Raji (cell line): ENCODE measurements at regions not wholly inside any gene's neighbourhood (a gene's known extent, or its start where the extent isn't known, plus 50 kb on each side); places are given as distances from the start of the nearest gene placed in this dataset.

Experiments used
- POLR2A ChIP-seq: IDR thresholded peaks from 2 replicates; pipeline ENCODE4 v1.6.1; 2011; ENCODE audit warnings: low read depth, low read length, control low read depth; ENCODE audit not compliant: insufficient read depth

DNA sequence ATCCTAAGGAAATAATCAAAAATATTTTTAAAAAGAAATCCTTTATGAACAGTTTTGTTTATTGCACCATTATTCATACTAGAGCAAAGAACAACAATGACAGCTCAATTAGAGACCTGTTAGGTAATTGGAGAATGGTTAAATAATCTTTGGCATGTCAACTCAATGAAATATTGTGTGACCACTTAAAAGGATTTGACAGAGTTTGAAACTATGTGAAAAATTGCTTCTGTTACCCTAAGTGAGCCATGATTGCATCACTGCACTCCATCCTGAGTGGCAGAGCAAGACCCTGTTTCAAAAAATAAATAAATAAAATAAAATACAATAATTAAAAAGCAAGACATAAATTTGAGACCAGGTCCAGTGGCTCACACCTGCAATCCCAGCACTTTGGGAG, 66.1 kb upstream of the ATP8B1 start:
- TF ChIP-seq POLR2A, result no peak

DNA sequence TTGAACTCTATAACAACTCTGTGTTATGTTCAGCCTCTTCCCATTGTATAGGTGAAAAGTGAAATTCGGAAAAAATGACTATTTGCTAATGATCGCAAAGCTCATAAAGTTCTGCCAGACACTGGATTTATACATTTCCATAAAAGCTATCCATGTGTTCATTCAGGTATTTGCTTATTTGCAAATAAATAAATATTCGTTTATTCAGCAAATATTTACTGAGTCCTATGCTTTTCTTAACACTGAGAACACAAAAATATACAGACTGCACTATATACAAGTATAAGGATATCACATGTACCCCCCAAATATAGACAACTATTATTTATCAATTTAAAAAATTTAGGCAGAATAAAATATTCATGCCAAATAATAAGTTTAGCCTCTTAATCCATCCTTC, 63.2 kb upstream of the ATP8B1 start:
- no peak for TF ChIP-seq POLR2A

DNA sequence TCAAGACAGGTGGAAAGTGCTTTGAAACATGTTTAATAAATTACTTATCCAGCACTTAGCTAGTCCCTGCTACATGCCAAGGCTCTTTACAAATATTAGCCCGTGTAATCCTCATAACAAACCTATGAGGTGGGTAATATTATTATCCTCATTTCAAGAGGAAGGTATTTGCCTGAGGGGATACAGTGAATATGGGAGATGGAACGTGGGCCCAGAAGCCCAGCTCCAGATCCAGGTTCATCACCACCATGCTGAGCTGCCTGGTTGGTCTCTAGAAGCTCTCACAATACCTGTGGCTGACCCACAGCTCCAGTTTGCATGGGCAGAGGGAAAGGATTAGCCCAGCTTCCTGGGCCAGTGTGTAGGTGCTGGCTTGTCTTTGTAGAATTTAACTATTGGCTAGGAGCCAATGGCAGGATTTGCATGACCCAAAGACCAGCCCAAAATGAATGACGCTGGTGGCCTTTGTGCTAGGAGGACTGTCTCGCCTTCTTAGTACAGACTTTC, 61.6 kb upstream of the ATP8B1 start:
- no peak for TF ChIP-seq POLR2A

DNA sequence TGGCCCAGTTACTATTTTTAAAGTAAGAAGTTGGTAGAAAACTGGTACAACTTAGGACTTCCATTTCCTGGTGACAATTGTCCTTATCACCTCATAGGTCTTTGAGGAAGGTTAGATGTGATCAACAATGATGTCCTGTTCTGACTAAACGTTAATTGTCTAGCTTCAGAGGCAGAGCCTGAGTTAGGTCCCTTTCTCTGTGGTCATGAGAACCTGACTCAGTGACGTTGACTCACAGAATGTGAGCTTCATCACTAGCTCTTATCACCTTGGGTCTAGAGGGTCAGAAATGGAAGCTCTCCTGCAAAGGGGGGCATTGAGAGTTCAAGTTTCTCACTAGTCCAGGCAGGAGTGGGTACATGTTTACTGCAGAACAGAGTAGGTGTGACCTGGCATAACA, 60.6 kb upstream of the ATP8B1 start:
- no peak for TF ChIP-seq POLR2A

DNA sequence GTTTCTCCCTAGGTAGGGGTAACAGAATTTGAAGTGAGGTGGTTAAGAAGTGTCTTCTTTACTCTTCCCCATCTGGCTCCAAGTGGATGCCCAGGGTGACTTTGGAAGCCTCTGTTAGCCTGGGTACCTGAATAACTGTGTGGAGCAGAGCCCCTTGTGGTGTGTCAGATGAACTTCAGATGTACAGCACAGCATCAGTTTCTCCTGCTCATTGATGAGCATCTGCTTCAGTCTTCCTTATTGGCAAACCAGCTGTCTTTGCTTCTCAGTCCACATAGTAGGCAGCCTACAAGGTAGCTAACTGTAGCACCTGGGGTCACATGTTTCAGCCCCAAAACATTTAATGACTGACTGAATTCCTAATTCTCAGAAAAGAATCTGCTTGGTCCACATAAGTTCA, 56.2 kb upstream of the ATP8B1 start:
- no peak for TF ChIP-seq POLR2A

DNA sequence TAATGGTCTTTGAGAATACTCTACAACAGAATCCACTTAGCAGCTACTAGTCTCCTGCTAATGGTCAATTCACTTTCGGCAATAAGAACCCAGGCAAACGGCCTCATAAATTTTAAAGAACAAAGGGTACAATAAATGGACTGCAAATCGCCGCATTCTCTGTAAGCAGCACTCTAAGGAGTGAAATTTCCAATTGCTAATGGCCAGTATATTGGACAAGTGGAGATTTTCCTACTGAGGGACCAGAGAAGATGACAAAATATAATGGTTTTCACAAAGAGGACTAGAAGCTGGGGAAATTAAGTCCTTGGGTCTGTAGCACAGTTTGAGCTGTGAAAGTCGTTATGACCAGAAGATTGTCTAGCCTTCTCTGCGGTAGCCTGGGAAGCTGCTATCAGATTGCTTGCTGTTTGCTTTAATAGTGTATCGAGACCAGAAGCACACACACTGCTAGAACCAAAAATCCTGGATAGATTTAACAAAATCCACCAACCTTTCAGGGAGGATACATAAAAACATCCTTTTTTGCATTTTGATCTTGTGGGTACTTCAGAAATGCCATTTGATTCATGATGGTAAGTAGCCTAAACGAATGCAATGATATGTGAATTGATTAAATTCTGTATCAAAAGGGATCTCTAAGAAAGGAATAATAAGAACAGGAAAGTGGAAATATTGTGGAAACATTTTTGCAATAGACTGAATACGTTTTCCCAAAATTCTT, 53.6 kb upstream of the ATP8B1 start:
- TF ChIP-seq POLR2A, result no peak

DNA sequence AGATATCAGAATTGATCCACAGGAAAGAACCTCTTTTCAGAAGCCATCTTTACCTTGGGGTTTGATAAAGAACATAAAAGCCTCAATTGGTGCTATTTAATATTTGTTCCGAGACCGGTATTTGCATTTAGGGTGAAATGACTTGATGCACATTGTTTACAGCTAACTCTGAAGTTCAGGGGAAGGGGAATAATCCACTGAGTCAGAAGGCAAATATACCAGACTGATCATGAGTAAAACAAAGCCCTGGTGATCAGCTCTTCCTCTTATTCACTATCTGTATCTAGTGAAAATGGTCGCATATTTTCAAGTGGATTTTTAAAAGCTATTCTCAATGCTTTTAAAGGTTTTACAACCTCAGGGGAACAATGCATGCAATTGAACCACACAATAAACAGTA, 53.0 kb upstream of the ATP8B1 start:
- TF ChIP-seq POLR2A, result no peak

DNA sequence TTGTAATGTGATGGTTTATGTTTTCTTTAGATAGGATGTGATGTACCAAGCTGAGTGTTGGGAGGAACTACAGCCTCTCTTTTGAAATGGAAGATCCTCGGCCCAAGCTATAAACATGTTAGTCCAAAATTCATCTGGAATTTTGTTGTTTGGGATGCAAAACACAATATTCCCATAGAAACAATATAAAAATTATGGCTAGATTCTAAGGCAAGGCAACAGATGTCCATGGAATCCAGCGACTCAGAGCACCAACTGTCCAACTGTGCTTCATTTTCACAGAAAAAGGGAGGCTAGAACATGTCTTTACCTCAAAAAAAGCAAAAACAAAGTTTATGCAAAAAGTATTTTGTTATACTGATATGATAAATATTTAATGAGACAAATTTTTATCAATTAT, 52.4 kb upstream of the ATP8B1 start:
- no peak for TF ChIP-seq POLR2A

DNA sequence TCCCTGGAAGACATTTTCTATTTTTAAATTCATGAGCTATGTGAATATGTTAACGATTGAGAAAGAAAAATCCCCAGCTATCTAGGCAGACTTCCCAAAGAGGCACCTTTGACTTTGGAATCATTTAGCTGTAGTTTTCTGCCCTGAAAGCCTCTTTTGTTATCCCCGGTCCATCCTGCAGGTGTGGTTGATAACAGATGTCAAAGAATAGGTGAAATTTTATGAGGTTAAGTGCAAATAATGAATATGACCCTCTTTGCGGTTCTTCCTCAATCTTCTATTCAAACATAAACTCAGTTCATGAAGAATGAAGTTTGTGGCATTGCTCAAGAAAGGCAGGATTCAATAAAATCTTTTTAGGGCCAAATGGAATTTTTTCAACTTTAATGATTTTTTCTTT, 51.6 kb upstream of the ATP8B1 start:
- TF ChIP-seq POLR2A, result no peak

DNA sequence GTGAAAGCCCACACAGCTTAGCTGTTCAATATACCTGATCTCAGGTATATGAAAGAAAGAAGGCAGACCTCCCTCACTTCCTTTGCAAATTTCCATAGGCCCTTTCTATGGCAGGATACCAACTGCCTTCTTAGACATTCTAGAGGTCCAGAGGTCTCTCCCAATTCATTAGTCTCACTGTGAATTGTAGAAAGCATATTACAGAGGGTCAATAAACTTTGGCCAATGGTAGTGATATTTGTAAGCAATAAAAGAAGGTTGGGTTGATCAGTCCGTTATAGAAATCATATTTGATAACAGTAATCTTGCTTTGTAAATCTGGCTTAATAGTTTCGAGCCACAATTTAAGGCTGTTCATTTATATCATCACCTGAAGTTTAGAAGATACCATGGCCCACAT, 50.7 kb upstream of the ATP8B1 start:
- no peak for TF ChIP-seq POLR2A

DNA sequence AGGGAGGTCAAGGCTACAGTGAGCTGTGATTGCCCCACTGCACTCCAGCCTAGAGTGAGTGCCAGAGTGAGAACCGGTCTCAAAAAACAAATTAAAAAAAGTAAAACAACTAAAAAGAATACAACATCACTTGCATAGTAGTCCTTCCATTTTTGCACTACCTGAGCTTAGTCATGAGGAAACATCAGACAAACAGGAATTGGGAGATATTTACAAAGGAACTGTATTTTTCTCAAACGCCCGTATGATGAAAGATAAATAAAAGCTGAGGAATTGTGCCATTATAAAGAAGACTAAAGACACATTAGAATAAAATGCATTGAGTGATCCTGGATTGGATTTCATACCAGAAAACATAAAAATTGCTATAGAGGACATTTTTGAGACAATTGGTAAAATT, 50.0 kb upstream of the ATP8B1 start:
- TF ChIP-seq POLR2A, result no peak
